ENCODE measurements at regions not wholly inside any gene's neighbourhood (a gene's known extent, or its start where the extent isn't known, plus 50 kb on each side); places are given as distances from the start of the nearest gene placed in this dataset.
"Not testable (repeated sequence)": the region's sequence is repeated elsewhere in the genome, so short reads cannot be mapped to it uniquely, and the experiment has no call there.

DNA sequence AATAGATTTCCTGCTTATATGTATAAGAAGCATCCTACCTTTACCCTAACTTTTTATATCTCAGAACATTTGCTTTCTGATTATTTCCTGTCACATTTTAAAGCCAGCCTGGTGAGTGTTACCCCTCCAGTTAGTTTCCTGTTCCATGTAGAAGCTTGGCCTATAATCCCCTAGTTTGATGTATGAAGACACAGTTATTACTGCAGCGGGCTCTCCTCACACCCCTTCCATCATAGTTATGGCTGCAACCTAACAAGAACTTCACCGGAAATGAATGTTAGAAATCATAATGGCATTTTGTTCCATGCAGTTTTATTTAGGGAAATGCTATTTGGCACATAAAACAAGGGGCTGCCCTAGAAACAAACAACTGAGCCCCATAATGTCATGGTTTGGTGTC, 400.2 kb upstream of the SETBP1 start:
- DNase-seq (ENCODE audit: extremely low read depth in 1 of 2, low read depth in 1 of 2) = no peak

DNA sequence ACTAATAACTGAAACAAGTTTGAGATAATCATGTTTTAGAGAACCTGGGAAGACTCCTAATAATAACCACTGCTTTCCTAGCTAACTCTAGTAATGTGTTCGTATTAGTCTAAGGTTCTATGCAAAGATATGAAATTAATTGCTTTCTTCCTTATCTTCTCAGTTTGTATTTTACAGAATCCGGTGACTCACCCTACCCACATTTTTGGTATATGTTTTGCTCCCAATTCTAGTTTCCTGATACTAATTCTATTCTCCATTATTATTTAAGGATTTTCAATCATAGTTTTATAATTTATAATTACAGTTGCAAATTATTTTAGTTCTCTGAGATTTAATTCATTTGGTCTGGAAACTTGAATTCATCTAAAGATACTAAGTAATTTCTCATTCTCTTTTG, 394.6 kb upstream of the SETBP1 start:
- no peak for DNase-seq (ENCODE audit: extremely low read depth in 1 of 2, low read depth in 1 of 2)

DNA sequence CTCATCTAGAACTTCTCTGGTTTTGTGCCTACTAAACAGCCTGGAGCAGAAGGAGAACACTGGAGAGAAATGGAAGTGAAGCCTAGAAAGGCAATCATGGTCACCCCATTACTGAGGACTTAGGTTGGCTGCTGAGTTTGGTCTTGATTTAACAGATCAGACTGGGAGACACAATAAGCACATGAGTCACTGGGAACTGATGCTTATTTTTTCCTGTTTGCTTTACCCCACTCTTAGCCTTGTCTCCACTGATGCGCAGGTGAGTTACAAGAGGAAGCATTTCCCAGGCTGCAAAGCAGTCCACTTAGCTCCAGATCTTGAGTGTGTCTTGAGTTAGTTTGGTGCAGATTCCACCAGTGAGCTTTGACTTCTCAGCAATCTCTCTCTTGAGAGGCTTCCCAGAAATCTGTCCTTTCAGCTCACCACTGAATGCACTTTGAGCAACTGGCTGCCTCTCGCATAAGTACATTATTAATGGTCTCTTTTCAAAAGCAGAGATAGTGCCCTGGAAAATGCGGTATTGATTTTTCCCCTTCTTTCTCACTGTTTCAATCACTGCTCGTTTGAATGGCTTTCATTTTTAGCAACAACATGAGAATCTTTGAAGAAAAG, 390.2 kb upstream of the SETBP1 start:
- DNase-seq (ENCODE audit: extremely low read depth in 1 of 2, low read depth in 1 of 2) = no peak

DNA sequence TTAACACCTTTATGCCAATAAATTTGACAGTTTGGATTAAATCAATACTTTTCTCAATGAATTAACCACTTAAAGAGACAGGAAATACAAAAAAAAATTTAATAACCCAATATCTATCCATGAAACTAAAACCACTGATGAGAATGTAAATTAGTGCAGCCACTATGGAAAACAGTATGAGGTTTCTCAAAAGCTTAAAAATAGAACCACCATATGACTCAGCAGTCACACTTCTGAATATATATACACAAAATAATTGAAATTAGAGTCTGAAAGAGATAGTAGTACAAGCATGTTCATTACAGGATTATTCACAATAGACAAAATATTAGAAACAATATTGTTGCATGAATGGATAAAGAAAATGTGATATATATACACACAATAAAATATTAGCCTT, 382.1 kb upstream of the SETBP1 start:
- DNase-seq (ENCODE audit: extremely low read depth in 1 of 2, low read depth in 1 of 2) = no peak

DNA sequence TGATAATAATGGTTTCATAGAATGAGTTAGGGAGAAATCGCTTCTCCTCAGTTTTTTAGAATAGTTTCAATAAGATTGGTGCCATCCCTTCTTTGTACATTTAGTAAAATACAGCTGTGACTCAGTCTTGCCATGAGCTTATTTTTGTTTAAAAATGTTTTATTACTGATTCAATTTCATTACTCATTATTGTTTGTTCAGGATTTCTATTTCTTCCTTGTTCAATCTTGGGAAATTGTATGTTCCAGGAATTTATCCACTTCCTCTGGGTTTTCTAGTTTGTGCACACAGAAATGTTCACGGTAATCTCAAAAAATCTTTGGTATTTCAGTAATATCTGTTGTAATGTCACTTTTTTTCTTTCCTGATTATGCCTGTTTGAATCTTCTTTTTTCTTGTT, 371.5 kb upstream of the SETBP1 start:
- DNase-seq (ENCODE audit: extremely low read depth in 1 of 2, low read depth in 1 of 2) = no peak

DNA sequence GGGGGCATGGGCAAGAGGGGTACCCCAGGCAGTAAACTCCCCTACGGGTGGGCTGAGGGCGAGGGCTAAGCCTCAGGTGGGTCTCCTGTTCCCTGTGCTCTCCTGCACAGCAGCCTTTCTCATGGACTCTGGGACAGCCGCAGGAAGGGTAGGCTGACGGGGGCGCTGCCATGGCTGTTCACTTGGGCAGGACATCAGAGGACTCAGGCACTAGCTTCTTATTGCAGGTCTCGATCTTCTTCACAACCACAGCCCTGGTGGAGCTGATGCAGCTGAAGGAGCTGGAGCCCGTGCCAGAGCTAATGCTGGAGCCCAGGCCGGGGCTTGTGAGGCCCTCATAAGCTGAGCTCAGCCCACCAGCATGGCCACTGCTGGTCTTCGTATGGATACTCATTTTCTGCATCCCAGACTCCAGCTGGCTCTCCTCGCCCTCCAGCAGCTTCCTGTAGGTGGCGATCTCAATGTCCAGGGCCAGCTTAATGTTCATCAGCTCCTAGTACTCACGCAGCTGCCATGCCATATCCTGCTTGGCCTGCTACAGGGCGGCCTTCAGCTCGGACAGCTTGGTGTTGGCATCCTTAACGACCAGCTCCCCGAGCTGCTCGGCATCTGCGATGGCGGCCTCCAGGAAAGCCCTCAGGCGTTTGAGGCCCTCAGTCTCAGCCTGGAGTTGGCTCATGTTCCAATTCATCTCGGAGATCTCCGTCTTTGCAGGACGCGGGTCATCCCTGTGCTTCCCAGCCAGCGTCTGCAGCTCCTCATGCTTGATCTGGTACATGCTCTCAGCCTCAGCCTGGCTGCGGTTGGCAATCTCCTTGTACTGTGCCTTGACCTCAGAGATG, 359.8 kb upstream of the SETBP1 start:
- no peak for DNase-seq (ENCODE audit: extremely low read depth in 1 of 2, low read depth in 1 of 2)

DNA sequence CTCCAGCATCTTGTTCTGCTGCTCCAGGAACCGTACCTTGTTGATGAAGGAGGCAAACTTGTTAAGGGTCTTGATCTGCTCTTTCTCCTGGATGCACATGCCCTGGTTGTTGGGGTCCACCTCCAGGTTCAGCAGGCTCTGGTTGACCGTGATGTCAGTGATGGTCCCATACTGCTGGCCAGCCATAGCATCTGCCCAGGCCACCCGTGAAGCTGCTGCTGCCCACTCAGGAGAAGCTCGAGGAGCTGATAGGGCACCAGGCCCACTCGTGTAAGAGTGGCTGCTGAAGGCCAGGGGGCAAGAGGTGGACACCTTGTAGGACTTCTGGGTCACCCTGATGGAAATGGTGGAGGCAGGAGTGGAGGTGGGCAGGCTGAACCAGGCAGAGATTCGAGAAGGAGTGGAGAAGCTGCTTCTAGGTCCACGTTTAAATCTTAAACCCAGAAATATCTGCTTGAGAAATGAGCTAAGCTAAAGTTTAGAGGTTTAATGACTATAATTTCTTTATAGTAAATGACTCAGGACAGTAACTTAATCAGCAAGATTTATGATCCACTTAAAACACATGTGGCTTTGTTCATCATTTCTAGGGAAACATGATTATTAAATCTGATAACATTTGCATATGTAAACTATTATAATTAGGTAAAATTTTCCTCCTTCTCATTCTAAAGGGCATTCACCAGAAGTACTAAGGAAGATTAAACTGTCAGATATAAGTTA, 358.7 kb upstream of the SETBP1 start:
- no peak for DNase-seq (ENCODE audit: extremely low read depth in 1 of 2, low read depth in 1 of 2)

DNA sequence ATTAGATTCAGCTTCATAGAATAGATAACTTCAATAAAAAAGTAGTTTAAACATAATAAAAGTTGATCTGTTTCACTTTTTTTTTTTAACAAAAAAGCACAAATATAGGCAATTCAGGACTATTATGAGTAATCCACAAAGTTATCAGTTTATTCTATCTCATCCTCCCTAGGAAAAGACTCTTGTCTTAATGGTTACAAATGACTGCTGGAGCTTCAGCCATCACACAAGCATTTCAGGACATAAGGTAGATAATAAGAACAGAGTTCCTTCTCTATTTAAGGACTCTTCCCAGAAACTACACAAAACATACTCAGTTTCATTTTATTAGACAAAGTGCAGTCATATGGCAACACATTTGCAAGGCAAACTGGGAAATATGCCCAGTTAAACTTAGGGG, 357.6 kb upstream of the SETBP1 start:
- DNase-seq (ENCODE audit: extremely low read depth in 1 of 2, low read depth in 1 of 2) = no peak

DNA sequence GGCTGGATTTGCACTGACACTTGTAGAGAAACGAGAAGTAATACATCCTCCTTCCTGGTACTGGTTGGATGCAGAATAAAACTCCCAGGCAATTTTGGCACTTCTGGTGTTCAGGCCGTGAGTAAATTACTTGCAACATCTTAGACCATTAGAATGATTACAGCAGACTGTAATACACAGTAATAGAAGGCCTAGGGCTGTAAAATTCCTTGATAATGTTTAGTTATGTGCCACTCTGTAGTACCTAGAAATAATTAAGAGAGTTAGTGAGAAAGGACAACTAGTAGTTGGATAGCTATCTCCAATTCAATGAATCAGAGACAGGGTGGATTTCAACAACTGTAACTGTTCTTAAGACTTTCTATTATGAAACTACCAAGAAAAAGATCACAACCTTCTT, 356.3 kb upstream of the SETBP1 start:
- DNase-seq (ENCODE audit: extremely low read depth in 1 of 2, low read depth in 1 of 2) = no peak

DNA sequence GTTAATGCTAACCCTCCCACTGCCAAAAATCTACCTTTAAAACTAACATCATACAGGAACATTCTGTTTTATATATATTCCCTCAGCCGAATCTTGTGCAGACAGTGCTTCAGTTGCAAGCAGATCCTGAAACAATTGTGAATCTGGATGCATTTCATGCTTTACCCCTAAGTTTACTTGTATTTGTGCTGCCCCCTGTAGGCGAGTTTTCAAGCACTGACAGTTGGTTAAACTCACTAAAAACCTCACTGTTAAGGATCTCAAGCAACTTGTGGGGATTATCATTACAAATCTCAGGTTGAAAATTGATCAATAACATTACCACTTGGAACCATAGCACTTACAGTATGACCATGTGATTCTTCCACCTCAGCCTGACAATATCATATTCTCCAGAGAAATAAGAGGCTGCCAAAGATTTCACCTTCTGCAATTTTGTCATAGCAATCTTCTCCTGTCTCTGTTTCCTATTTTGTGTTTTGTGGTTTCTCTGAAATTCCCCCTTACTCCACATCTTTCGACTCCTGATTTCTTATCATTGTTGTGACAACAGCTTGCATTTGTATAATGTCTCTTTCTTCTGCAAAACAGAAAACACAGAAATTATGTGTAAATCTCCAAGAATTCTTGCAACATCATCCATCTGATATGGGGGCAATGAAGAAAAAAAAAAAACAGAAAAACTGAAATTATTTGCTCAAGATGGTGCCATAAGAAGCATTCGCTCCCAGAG, 354.6 kb upstream of the SETBP1 start:
- DNase-seq (ENCODE audit: extremely low read depth in 1 of 2, low read depth in 1 of 2) = no peak

DNA sequence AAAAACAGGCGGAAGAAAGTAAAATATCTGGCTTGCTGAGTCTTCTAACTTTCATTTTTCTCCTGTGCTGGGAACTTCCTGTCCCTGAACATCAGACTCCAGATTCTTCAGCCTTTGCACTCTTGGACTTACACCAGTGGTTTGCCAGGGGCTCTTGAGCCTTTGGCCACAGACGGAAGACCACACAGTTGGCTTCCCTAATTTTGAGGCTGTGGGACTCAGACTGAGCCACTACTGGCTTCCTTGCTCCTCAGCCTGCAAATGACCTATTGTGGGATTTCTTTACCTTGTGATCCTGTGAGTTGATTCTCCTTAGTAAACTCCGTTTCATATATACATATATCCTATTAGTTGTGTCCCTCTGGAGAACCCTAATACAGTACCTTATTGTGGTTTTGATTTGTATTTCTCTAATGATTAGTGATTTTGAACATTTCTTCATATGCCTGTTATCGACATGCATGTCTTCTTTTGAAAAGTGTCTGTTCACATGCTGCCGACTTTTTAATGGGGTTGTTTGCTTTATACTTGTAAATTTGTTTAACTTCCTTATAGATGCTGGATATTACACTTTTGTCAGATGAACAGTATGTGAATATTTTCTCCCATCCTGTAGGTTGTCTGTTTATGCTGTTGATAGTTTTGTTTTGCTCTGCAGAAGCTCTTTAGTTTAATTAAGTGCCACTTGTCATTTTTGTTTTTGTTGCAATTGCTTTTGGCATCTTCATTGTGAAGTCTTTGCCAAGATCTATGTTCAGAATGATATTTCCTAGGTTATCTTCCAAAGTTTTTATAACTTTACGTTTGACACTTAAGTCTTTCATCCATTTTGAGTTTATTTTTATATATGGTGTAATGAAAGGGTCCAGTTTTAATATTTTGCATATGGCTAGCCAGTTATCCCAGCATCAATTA, 348.8 kb upstream of the SETBP1 start:
- no peak for DNase-seq (ENCODE audit: extremely low read depth in 1 of 2, low read depth in 1 of 2)

DNA sequence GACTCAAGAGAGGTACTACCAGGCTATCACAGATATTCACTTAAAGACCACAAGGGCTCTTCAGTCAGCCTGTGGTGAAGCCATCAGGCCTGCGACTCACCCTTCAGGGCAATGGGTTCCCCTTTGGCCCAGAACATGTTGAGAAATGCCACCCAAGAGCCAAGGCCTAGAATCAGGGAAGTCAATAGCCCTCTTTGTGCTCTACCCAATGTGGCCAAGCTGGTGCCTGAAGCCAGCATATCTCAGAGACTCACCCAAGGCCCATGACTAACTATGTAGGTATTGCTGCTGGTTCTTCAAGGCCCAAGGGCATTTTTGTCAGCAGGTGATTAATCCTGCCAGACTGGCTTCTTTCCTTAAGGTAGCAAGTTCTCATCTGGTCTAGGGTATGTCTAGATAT, 338.9 kb upstream of the SETBP1 start:
- no peak for DNase-seq (ENCODE audit: extremely low read depth in 1 of 2, low read depth in 1 of 2)

DNA sequence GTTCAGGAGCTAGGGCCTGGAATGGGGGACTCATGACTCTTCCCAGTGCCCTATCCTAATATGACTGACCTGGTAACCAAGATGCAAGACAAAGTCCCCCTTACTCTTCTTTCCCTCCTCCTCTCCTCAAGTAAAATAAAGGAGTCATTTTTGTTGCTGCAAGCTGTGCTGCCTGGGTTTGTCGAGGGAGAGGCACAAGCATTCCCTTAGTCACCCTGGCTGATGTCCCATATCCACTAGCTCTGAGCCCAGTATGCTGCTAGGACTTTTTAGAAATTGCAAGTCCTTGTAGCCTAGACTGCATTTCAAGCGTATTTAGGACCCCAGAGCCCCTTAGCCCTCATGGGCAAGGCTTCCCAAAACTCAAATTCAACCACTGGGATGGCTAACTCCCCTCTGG, 338.5 kb upstream of the SETBP1 start:
- DNase-seq (ENCODE audit: extremely low read depth in 1 of 2, low read depth in 1 of 2) = no peak

DNA sequence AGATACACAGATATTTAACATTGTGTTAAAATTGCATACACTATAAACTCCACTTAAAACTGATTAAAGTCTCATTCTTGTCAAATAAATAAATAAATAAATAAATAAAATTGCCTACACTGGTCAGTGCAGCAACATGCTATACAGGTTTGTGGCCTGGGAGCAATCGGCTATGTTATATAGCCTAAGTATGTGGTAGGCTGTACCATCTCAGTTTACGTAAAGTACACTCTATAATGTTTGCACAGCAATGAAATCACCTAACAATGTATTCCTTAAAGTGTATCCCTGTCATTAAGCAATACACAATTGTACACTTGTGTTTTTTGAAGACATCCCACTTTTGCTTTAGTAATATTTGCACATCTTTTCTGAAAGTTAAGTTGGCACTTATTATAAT, 337.7 kb upstream of the SETBP1 start:
- DNase-seq (ENCODE audit: extremely low read depth in 1 of 2, low read depth in 1 of 2) = no peak

DNA sequence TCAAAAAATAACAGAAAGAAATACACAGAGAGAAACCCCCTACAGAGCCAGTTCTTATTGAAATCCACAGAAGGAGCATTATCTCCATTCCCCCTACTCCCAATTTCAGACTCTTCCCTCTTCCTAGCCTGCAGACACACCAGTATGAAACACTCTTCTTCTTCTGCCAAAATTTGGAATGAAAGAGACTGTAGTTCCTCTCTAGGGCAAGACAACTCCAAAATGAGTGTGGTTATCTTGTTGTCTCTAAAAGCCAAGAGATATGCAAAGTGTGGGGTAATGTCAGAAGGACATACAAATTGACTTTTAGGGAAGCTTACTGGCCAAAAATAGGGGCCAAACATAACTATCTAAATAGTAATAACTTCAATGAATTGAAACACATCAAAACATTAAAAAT, 337.1 kb upstream of the SETBP1 start:
- no peak for DNase-seq (ENCODE audit: extremely low read depth in 1 of 2, low read depth in 1 of 2)

DNA sequence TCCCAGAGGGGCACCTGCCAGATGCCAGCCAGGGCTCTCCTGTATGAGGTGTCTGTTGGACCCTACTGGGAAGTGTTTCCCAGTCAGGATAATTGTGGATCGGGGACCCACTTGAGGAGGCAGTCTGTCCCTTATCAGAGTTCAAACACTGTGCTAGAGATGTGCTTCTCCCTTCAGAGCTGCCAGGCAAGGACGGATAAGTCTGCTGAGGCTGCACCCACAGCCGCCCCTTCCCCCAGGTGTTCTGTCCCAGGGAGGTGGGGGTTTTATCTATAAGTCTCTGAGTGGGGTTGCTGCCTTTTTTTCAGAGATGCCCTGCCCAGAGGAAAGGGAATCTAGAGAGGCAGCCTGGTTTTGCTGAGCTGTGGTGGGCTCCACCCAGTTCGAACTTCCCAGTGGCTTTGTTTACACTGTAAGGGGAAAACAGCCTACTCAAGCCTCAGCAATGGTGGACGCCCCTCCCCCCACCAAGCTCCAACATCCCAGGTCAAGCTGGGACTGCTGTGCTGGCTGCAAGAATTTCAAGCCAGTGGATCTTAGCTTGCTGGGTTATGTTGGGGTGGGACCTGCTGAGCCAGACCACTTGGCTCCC, 324.0 kb upstream of the SETBP1 start:
- no peak for DNase-seq (ENCODE audit: extremely low read depth in 1 of 2, low read depth in 1 of 2)

DNA sequence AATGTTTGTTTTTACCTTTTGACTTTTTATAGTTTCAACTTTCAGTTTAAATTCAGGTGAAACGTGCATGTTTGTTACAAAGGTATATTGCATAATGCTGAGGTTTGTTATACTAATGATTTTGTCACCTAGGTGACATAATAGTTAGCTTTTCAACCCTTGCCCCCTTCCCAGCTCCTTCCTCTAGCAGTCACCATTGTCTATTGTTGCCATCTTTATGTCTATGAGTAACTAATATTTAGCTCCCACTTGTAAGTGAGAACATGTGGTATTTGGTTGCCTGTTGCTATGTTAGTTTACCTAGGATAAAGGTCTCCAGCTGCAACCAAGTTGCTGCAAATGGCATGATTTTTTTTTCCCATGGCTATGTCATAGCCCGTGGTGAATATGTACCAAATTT, 322.3 kb upstream of the SETBP1 start:
- no peak for DNase-seq (ENCODE audit: extremely low read depth in 1 of 2, low read depth in 1 of 2)

DNA sequence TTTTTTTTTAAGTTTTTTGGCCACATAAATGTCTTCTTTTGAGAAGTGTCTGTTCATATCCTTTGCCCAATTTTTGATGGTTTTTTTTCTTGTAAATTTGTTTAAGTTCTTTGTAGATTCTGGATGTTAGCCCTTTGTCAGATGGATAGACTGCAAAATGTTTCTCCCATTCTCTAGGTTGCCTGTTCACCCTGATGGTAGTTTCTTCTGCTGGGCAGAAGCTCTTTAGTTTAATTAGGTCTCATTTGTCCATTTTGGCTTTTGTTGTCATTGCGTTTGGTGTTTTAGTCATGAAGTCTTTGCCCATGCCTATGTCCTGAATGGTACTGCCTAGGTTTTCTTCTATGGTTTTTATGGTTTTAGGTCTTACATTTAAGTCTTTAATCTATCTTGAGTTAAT, 320.9 kb upstream of the SETBP1 start:
- DNase-seq (ENCODE audit: extremely low read depth in 1 of 2, low read depth in 1 of 2) = not testable (repeated sequence)

DNA sequence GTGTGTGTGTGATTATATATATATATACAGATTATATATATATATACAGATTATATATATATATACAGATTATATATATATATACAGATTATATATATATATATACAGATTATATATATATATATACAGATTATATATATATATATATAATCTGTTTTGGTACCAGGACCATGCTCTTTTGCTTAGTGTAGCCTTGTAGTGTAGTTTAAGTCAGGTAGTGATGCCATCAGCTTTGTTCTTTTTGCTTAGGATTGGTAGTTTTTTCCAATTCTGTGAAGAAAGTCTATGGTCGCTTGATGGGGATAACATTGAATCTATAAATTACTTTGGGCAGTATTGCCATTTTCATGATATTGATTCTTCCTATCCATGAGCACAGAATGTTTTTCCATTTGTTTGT, 318.5 kb upstream of the SETBP1 start:
- not testable (repeated sequence) for DNase-seq (ENCODE audit: extremely low read depth in 1 of 2, low read depth in 1 of 2)

DNA sequence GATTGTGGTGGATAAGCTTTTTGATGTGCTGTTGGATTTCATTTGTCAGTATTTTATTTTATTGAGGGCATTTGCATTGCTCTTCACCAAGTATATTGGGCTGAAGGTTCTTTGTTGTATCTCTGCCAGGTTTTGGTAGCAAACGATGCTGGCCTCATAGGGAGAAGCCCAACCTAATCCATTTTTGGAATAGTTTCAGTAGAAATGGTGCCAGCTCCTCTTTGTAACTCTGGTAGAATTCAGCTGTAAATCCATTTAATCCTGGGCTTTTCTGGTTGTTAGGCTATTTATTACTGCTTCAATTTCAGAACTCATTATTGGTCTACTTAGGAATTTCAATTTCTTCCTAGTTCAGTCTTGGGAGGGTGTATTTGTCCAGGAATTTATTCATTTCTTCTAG, 309.8 kb upstream of the SETBP1 start:
- DNase-seq (ENCODE audit: extremely low read depth in 1 of 2, low read depth in 1 of 2) = no peak
